DOHH2 (cell line): ENCODE measurements at regions not wholly inside any gene's neighbourhood (a gene's known extent, or its start where the extent isn't known, plus 50 kb on each side); places are given as distances from the start of the nearest gene placed in this dataset.

Experiments used
- CTCF ChIP-seq: fragments of 200-600 bp; sonication (generic); IDR thresholded peaks from one replicate; pipeline ENCODE4 v1.5.1; 2014; ENCODE audit warnings: antibody characterized with exemption, mild to moderate bottlenecking, low read depth, low read length; ENCODE audit not compliant: poor library complexity, severe bottlenecking
- EZH2phosphoT487 ChIP-seq: fragments of 200-600 bp; sonication (generic); IDR thresholded peaks from 2 replicates; pipeline ENCODE4 v1.6.1; 2017; ENCODE audit warnings: borderline replicate concordance, mild to moderate bottlenecking, antibody characterized with exemption, low read length, moderate library complexity, mixed read lengths

GRCh38 chr7:136234040-136234439 is 256.9 kb upstream of the MTPN start:
- TF ChIP-seq CTCF (no peak), EZH2phosphoT487 (no peak)
